ENCODE measurements at regions not wholly inside any gene's neighbourhood (a gene's known extent, or its start where the extent isn't known, plus 50 kb on each side); places are given as distances from the start of the nearest gene placed in this dataset.

- H3K9ac ChIP-seq (ENCODE audit: low read depth in 1 of 2, low read length in 2 of 2) = no peak overlapping the region
Observed at GRCh38 chr22:48896766-48897644, 930.7 kb downstream of the BRD1 start.

GRCh38 chr22:48895831-48896765 lies 931.6 kb downstream of the BRD1 start:
- no peaks in the 10 kb centered on the region for H3K36me3 ChIP-seq (ENCODE audit: control insufficient read depth in 2 of 2, insufficient read depth in 2 of 2, low read length in 2 of 2)
- no peak overlapping the region for H3K4me3 ChIP-seq (ENCODE audit: low read length in 2 of 2)
- no peak overlapping the region for H3K27ac ChIP-seq (ENCODE audit: low read depth in 2 of 2, low read length in 2 of 2)
- no peaks in the 10 kb centered on the region for H3K9me3 ChIP-seq (ENCODE audit: control insufficient read depth in 2 of 2, low read length in 2 of 2)
- no peaks in the 10 kb centered on the region for H3K4me1 ChIP-seq (ENCODE audit: control insufficient read depth in 2 of 2, insufficient read depth in 2 of 2, low read length in 2 of 2)
- peaks cover 0 to 2% of the 10 kb centered on the region in 2 donors for H3K27me3 ChIP-seq (ENCODE audit: control insufficient read depth in 2 of 2, insufficient read depth in 2 of 2, low read length in 2 of 2)
- no peak overlapping the region for H3K9ac ChIP-seq (ENCODE audit: low read depth in 1 of 2, low read length in 2 of 2)

More at GRCh38 chr22:48896766-48897644, 930.7 kb downstream of the BRD1 start:
- Histone ChIP-seq H3K4me3 (ENCODE audit: low read length in 2 of 2) (no peak overlapping the region), H3K9me3 (ENCODE audit: control insufficient read depth in 2 of 2, low read length in 2 of 2) (no peaks in the 10 kb centered on the region), H3K36me3 (ENCODE audit: control insufficient read depth in 2 of 2, insufficient read depth in 2 of 2, low read length in 2 of 2) (no peaks in the 10 kb centered on the region), H3K27ac (ENCODE audit: low read depth in 2 of 2, low read length in 2 of 2) (no peak overlapping the region), H3K27me3 (ENCODE audit: control insufficient read depth in 2 of 2, insufficient read depth in 2 of 2, low read length in 2 of 2) (peaks cover 0 to 2% of the 10 kb centered on the region in 2 donors), H3K4me1 (ENCODE audit: control insufficient read depth in 2 of 2, insufficient read depth in 2 of 2, low read length in 2 of 2) (no peaks in the 10 kb centered on the region)

- Histone ChIP-seq H3K36me3 (ENCODE audit: control insufficient read depth in 2 of 2, insufficient read depth in 2 of 2, low read length in 2 of 2) (no peaks in the 10 kb centered on the region), H3K4me1 (ENCODE audit: control insufficient read depth in 2 of 2, insufficient read depth in 2 of 2, low read length in 2 of 2) (no peaks in the 10 kb centered on the region), H3K9ac (ENCODE audit: low read depth in 1 of 2, low read length in 2 of 2) (no peak overlapping the region), H3K27me3 (ENCODE audit: control insufficient read depth in 2 of 2, insufficient read depth in 2 of 2, low read length in 2 of 2) (peaks cover 0 to 2% of the 10 kb centered on the region in 2 donors), H3K27ac (ENCODE audit: low read depth in 2 of 2, low read length in 2 of 2) (no peak overlapping the region), H3K4me3 (ENCODE audit: low read length in 2 of 2) (no peak overlapping the region), H3K9me3 (ENCODE audit: control insufficient read depth in 2 of 2, low read length in 2 of 2) (no peaks in the 10 kb centered on the region)
Observed at GRCh38 chr22:48895336-48895735, 932.3 kb downstream of the BRD1 start.

- H3K36me3 ChIP-seq (ENCODE audit: control insufficient read depth in 2 of 2, insufficient read depth in 2 of 2, low read length in 2 of 2) = no peaks in the 10 kb centered on the region
- H3K9ac ChIP-seq (ENCODE audit: low read depth in 1 of 2, low read length in 2 of 2) = no peak overlapping the region
- no peaks in the 10 kb centered on the region for H3K9me3 ChIP-seq (ENCODE audit: control insufficient read depth in 2 of 2, low read length in 2 of 2)
- H3K4me1 ChIP-seq (ENCODE audit: control insufficient read depth in 2 of 2, insufficient read depth in 2 of 2, low read length in 2 of 2) = no peaks in the 10 kb centered on the region
- no peak overlapping the region for H3K27ac ChIP-seq (ENCODE audit: low read depth in 2 of 2, low read length in 2 of 2)
- peaks cover 0 to 2% of the 10 kb centered on the region in 2 donors for H3K27me3 ChIP-seq (ENCODE audit: control insufficient read depth in 2 of 2, insufficient read depth in 2 of 2, low read length in 2 of 2)
- H3K4me3 ChIP-seq (ENCODE audit: low read length in 2 of 2) = no peak overlapping the region
Observed at GRCh38 chr22:48894804-48895250, 932.8 kb downstream of the BRD1 start.

DNA sequence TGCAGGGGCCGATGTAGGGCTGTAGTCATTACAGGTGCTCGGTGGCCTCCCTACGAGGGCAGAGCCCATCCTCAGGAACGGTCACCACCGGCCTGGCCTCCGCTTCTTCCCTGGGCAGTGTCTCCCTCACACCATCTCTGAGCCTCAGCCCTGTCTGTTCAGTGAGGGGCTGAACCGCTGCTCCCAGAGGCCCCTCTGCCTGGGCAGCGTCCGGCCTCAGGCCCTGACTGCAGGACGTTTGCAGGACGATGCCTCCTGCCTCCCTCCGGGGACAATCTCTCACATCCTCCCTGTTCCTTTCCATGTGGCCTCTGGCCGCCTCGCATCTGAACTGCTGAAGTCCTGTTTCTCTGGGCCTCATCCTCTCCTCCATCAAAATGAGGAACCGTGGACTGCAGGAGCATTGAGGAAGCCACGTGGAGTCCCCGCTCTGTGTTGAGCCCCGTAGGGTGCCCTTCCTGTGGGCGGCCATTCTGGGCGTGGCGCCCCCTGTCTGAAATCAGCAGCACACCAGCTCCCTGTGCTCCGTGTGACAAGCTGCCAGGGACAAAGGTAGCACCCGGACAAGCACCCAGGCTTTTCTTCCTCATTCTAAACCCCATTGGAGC lies 933.5 kb downstream of the BRD1 start:
- peaks cover 0 to 2% of the 10 kb centered on the region in 2 donors for H3K27me3 ChIP-seq (ENCODE audit: control insufficient read depth in 2 of 2, insufficient read depth in 2 of 2, low read length in 2 of 2)
- H3K27ac ChIP-seq (ENCODE audit: low read depth in 2 of 2, low read length in 2 of 2) = no peak overlapping the region

DNA sequence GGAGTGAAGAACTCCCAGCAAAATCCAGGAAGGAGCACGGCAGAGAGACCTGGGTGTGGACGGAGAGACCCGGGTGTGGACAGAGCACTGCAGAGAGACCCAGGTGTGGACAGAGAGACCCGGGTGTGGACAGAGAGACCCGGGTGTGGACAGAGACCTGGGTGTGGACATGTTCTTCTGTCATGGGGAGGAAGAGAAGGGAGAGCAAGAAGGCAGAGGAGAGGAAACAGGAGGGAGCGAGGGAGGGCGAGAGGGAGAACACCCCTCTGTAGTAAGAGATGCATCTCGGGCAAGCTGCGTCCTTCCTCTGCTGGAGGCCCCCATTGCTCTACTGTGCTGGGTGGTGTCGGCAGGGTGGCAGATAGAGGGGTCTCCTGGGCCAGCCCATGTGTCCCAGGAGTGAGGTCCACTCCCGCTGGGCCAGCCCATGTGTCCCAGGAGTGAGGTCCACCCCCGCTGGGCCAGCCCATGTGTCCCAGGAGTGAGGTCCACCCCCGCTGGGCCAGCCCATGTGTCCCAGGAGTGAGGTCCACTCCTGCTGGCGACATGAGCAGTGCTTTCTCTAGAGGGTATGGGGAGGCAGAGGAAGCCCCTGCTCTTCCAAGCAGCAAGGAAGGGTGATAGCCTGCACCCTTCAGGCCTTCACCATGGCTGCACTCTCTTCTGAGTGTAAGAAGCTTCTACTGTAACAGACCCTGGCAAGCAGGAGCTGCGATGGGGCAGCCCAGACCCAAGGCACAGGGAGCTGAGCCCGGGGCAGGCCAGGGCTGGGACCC lies 934.2 kb downstream of the BRD1 start:
- no peak overlapping the region for H3K27ac ChIP-seq (ENCODE audit: low read depth in 2 of 2, low read length in 2 of 2)
- H3K27me3 ChIP-seq (ENCODE audit: control insufficient read depth in 2 of 2, insufficient read depth in 2 of 2, low read length in 2 of 2) = peaks cover 0 to 2% of the 10 kb centered on the region in 2 donors
- no peaks in the 10 kb centered on the region for H3K9me3 ChIP-seq (ENCODE audit: control insufficient read depth in 2 of 2, low read length in 2 of 2)
- H3K9ac ChIP-seq (ENCODE audit: low read depth in 1 of 2, low read length in 2 of 2) = no peak overlapping the region
- no peaks in the 10 kb centered on the region for H3K4me1 ChIP-seq (ENCODE audit: control insufficient read depth in 2 of 2, insufficient read depth in 2 of 2, low read length in 2 of 2)
- H3K36me3 ChIP-seq (ENCODE audit: control insufficient read depth in 2 of 2, insufficient read depth in 2 of 2, low read length in 2 of 2) = no peaks in the 10 kb centered on the region
- H3K4me3 ChIP-seq (ENCODE audit: low read length in 2 of 2) = no peak overlapping the region

More for the DNA sequence above, 933.5 kb downstream of the BRD1 start:
- H3K9ac ChIP-seq (ENCODE audit: low read depth in 1 of 2, low read length in 2 of 2) = no peak overlapping the region
- no peak overlapping the region for H3K4me3 ChIP-seq (ENCODE audit: low read length in 2 of 2)
- no peaks in the 10 kb centered on the region for H3K36me3 ChIP-seq (ENCODE audit: control insufficient read depth in 2 of 2, insufficient read depth in 2 of 2, low read length in 2 of 2)
- no peaks in the 10 kb centered on the region for H3K9me3 ChIP-seq (ENCODE audit: control insufficient read depth in 2 of 2, low read length in 2 of 2)
- no peaks in the 10 kb centered on the region for H3K4me1 ChIP-seq (ENCODE audit: control insufficient read depth in 2 of 2, insufficient read depth in 2 of 2, low read length in 2 of 2)

GRCh38 chr22:48892578-48893287 lies 934.9 kb downstream of the BRD1 start:
- H3K27me3 ChIP-seq (ENCODE audit: control insufficient read depth in 2 of 2, insufficient read depth in 2 of 2, low read length in 2 of 2) = peaks cover 0 to 2% of the 10 kb centered on the region in 2 donors
- no peaks in the 10 kb centered on the region for H3K36me3 ChIP-seq (ENCODE audit: control insufficient read depth in 2 of 2, insufficient read depth in 2 of 2, low read length in 2 of 2)
- no peak overlapping the region for H3K9ac ChIP-seq (ENCODE audit: low read depth in 1 of 2, low read length in 2 of 2)
- H3K4me3 ChIP-seq (ENCODE audit: low read length in 2 of 2) = no peak overlapping the region
- H3K9me3 ChIP-seq (ENCODE audit: control insufficient read depth in 2 of 2, low read length in 2 of 2) = no peaks in the 10 kb centered on the region
- no peak overlapping the region for H3K27ac ChIP-seq (ENCODE audit: low read depth in 2 of 2, low read length in 2 of 2)
- H3K4me1 ChIP-seq (ENCODE audit: control insufficient read depth in 2 of 2, insufficient read depth in 2 of 2, low read length in 2 of 2) = no peaks in the 10 kb centered on the region

DNA sequence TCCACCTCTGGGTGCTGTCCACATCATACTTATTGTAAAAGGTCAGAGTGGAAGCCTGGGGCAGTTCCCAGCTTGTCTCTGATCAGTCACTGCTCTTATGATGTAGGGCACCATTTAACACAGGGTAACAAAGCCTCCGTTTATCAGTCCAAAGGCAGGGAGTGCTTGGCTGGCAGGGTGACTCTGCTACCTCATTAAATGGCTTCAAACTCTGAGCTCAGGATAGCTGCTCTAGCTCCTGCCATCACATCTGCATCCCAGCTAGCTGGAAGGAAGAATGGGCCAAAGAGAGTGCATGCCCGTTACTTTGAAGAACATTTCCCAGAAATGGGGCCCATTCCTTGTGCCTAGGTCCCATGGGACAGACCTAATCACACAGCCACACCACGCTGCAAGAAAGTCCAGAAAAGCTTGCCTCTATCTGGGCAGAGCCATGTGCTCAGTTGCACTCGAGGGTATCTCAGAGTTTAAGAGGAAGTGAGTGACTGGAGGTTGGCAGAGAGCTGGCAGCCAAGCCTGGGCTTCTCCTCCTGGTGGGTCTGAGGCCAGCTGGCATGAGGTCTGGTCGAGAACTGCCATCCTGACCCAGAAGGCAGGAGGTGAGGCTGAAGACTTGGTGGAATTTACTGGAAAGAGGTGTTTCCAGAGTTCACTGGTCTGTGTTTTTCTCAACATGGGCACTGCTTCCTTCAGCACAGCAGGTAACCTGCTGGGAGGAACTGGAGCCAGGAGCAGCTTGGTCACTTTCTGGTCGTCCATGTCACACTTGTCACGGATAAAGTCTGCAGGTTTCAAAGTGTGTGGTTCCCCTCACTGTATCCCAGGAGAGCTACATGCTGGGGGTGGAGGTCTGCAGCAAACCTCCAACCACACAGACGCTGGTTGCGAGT lies 935.7 kb downstream of the BRD1 start:
- H3K27me3 ChIP-seq (ENCODE audit: control insufficient read depth in 2 of 2, insufficient read depth in 2 of 2, low read length in 2 of 2) = peaks cover 0 to 2% of the 10 kb centered on the region in 2 donors
- H3K4me1 ChIP-seq (ENCODE audit: control insufficient read depth in 2 of 2, insufficient read depth in 2 of 2, low read length in 2 of 2) = no peaks in the 10 kb centered on the region
- H3K9ac ChIP-seq (ENCODE audit: low read depth in 1 of 2, low read length in 2 of 2) = no peak overlapping the region
- no peak overlapping the region for H3K27ac ChIP-seq (ENCODE audit: low read depth in 2 of 2, low read length in 2 of 2)
- H3K4me3 ChIP-seq (ENCODE audit: low read length in 2 of 2) = no peak overlapping the region
- no peaks in the 10 kb centered on the region for H3K36me3 ChIP-seq (ENCODE audit: control insufficient read depth in 2 of 2, insufficient read depth in 2 of 2, low read length in 2 of 2)
- H3K9me3 ChIP-seq (ENCODE audit: control insufficient read depth in 2 of 2, low read length in 2 of 2) = no peaks in the 10 kb centered on the region
